GM19438 (cell line): ENCODE measurements at regions not wholly inside any gene's neighbourhood (a gene's known extent, or its start where the extent isn't known, plus 50 kb on each side); places are given as distances from the start of the nearest gene placed in this dataset.

Source experiments
- ATAC-seq: cut with Tn5 transposase; IDR thresholded peaks from one replicate; pipeline ENCODE4 v1.9.1; 2021; ENCODE audit warnings: low read depth; ENCODE audit not compliant: unreplicated experiment

GRCh38 chr16:76222087-76222486 is 55.1 kb upstream of the CNTNAP4 start:
- no peak for ATAC-seq

GRCh38 chr16:76222853-76223252 is 54.3 kb upstream of the CNTNAP4 start:
- ATAC-seq: no peak

DNA sequence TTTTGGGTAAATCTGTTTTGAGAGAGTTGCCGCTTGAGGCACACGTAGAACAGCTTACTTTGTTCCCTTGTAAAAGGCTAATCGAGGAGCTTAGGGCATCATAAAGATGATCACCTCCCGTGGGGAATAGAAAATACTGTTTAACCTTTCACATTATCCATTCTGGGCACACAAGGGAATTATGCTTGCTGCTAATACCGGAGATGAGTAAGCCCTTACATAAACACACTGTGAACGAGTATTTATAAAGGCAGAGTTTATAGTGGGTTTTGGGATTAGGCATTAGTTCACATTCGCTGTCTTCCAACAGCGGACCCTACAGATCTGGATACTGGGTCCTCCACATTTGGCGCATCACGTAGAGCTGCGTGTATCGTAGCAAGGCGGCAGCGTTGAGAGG is 51.2 kb upstream of the CNTNAP4 start:
- no peak for ATAC-seq

GRCh38 chr16:76226481-76226880 is 50.7 kb upstream of the CNTNAP4 start:
- ATAC-seq: no peak
